Body of pancreas (tissue), 4 donors: ENCODE measurements at regions not wholly inside any gene's neighbourhood (a gene's known extent, or its start where the extent isn't known, plus 50 kb on each side); places are given as distances from the start of the nearest gene placed in this dataset.
A peak's percentile ranks its signal among the peaks of the same experiment; 100 is the strongest.

Experiments used
- ATAC-seq: fragments of 150-250 bp; one replicate; pipeline ENCODE4 v1.9.1; 2016
- DNase-seq, 4 donors: peaks; one replicate each; pipeline ENCODE4 v3.0.0-alpha.2; 2019
- H3K27ac ChIP-seq, 4 donors: fragments of 200-600 bp; sonication (generic); 1 replicate in 3 of 4; 2 replicates in 1 of 4; pipeline versions ENCODE4 v1.5.1 to v1.6.1; 2016 to 2019; ENCODE audit warnings: mild to moderate bottlenecking in 1 of 4, mixed read lengths in 1 of 4, moderate library complexity in 1 of 4
- H3K27me3 ChIP-seq, 2 donors: fragments of 200-600 bp; sonication (generic); one replicate each; pipeline ENCODE4 v1.6.0; 2016; ENCODE audit warnings: mild to moderate bottlenecking in 1 of 2
- H3K36me3 ChIP-seq, 2 donors: fragments of 200-600 bp; sonication (generic); replicated peaks in 1 of 2; 2 replicates each; pipeline ENCODE4 v1.5.1; 2016; ENCODE audit warnings: low read depth in 2 of 2; ENCODE audit not compliant: insufficient read depth in 1 of 2
- H3K4me1 ChIP-seq: fragments of 200-600 bp; sonication (generic); one replicate; pipeline ENCODE4 v1.6.0; 2016
- H3K4me3 ChIP-seq, 2 donors: fragments of 200-600 bp; sonication (generic); 1 replicate in 1 of 2; 2 replicates in 1 of 2; pipeline ENCODE4 v1.5.1; 2016 to 2019
- H3K9me3 ChIP-seq, 3 donors: fragments of 200-600 bp; sonication (generic); 1 replicate in 2 of 3; 2 replicates in 1 of 3; pipeline ENCODE4 v1.5.1; 2016
- CTCF ChIP-seq, 7 experiments: fragments of 450-650 bp in 4 of 7; fragments of 200-600 bp in 3 of 7; sonication (generic) in 3 of 7; IDR thresholded peaks; one replicate each; pipeline ENCODE4 v1.5.1; 2016 to 2019; ENCODE audit warnings: antibody characterized with exemption in 7 of 7
- POLR2A ChIP-seq, 3 donors: fragments of 450-650 bp; IDR thresholded peaks; one replicate each; pipeline ENCODE4 v1.6.1; 2016; ENCODE audit warnings: antibody characterized with exemption in 3 of 3, mild to moderate bottlenecking in 2 of 3
- WGBS, 2 donors: methylation state at CpG; one replicate each; pipeline ENCODE4 v1.1.5; 2017; 5-methylcytosine and 5-hydroxymethylcytosine counted together
- intact Hi-C: fragments of 100-400 bp; cut with DNase I; formaldehyde crosslinking; loops from one replicate; pipeline ENCODE4 v1.15.1; 2023

- Histone ChIP-seq H3K36me3 (no peaks in the 10 kb centered on the region), H3K27me3 (no peaks in the 10 kb centered on the region), H3K4me1 (peaks cover 84% of the 10 kb centered on the region), H3K4me3 (no peak overlapping the region), H3K27ac (peak overlapping the region; percentile 70 to 85 (median 82)), H3K9me3 (no peaks in the 10 kb centered on the region)
- TF ChIP-seq POLR2A (IDR thresholded peaks at IDR 0.05) (peak in 2 of 3 donors; percentile 42 to 43), CTCF (IDR thresholded peaks at IDR 0.05) (no peak)
- peak; percentile 83 for ATAC-seq
- 2 to 8% methylated on average over 5 of the region's 5 CpGs for WGBS, 2 donors
- intact Hi-C loops: no loop called here
- DNase-seq: peak; percentile 51 to 83 (median 70)
Observed at GRCh38 chr5:124655921-124656511, 90.4 kb downstream of the ZNF608 start.

DNA sequence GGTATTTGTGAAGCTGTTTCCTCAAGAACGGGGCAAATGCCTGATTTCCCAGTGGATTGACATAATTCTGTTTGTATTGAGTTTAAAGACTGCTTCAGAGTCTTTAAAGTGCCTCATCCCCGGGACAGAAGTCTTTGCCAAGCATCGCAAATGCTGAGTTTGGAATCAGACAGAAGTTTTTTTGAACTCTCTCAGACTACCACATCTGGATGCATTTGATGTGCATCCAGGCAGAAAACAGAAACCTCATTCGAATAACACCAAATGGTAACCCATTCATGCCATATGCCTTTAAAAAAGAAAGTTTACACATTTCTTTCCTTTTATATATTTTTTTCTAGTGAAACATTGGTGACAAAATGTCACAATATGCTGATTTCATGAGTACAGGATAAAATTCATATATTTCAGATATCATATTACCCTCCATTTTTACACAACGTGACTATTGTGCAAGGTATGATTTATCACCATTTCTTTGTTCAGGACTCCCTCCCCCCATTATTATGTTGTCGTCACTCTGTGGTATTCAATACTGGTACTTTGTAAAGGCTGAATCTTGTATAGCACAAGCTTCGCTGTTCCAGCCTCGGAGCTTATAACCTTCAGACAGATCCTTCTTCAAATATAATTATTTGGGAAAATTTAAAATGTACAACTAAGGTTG is 91.1 kb downstream of the ZNF608 start:
- peaks cover 83% of the 10 kb centered on the region for H3K4me1 ChIP-seq
- H3K9me3 ChIP-seq: no peaks in the 10 kb centered on the region
- WGBS, 2 donors: 27 to 30% methylated on average over 8 of the region's 8 CpGs
- intact Hi-C loops: no loop called here
- ATAC-seq (peak; percentile 44), DNase-seq (peak in 2 of 4 donors; percentile 26 to 32)
- no peak for TF ChIP-seq CTCF (IDR thresholded peaks at IDR 0.05)
- TF ChIP-seq POLR2A (IDR thresholded peaks at IDR 0.05): no peak
- H3K4me3 ChIP-seq: no peak overlapping the region
- H3K27ac ChIP-seq: peak overlapping the region; percentile 70 to 85 (median 82)
- H3K27me3 ChIP-seq: no peaks in the 10 kb centered on the region
- no peaks in the 10 kb centered on the region for H3K36me3 ChIP-seq

- no peak for DNase-seq
- 76% methylated on average over 4 to 5 of the region's 5 CpGs for WGBS, 2 donors
- no peak for ATAC-seq
- peak overlapping the region; percentile 27 to 83 (median 76) for H3K27ac ChIP-seq
- no peaks in the 10 kb centered on the region for H3K27me3 ChIP-seq
- TF ChIP-seq POLR2A (IDR thresholded peaks at IDR 0.05) (no peak), CTCF (IDR thresholded peaks at IDR 0.05) (no peak)
- H3K36me3 ChIP-seq: no peaks in the 10 kb centered on the region
- H3K9me3 ChIP-seq: no peaks in the 10 kb centered on the region
- intact Hi-C loops: no loop called here
- no peak overlapping the region for H3K4me3 ChIP-seq
- peaks cover 83% of the 10 kb centered on the region for H3K4me1 ChIP-seq
Observed at GRCh38 chr5:124654418-124654817, 92.0 kb downstream of the ZNF608 start.

DNA sequence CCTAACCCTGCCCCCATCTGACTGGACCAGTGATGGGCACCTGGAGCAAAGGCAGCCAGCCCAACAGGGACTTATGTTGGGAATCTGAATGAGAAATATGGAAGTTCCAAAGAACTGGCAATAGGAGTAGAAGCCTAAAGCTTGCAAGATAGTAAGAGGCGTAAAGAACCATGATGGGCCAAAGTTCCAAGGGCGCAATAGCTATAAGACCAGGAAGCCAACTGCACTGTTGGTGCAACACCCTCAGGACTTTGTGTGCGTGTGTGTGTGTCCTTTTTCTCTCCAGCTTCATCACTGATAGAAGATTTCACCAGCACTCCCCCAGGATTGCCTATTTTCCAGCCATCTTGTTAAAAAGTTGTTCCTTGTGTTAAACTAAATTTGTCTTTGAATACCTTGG is 92.8 kb downstream of the ZNF608 start:
- peaks cover 83% of the 10 kb centered on the region for H3K4me1 ChIP-seq
- WGBS, 2 donors: 65 to 82% methylated on average over 3 of the region's 3 CpGs
- DNase-seq (no peak), ATAC-seq (no peak)
- H3K27ac ChIP-seq: peak overlapping the region in 1 of 4 donors; percentile 14
- TF ChIP-seq CTCF (IDR thresholded peaks at IDR 0.05) (no peak), POLR2A (IDR thresholded peaks at IDR 0.05) (no peak)
- H3K36me3 ChIP-seq: no peaks in the 10 kb centered on the region
- intact Hi-C loops: no loop called here
- H3K4me3 ChIP-seq: no peak overlapping the region
- H3K27me3 ChIP-seq: no peaks in the 10 kb centered on the region
- H3K9me3 ChIP-seq: no peaks in the 10 kb centered on the region
